Osteocyte (in vitro differentiated cells): ENCODE measurements at regions not wholly inside any gene's neighbourhood (a gene's known extent, or its start where the extent isn't known, plus 50 kb on each side); places are given as distances from the start of the nearest gene placed in this dataset.
"Not testable (repeated sequence)": the region's sequence is repeated elsewhere in the genome, so short reads cannot be mapped to it uniquely, and the experiment has no call there.

Experiments used
- DNase-seq: peaks from one replicate; pipeline ENCODE4 v3.0.0; 2021; ENCODE audit warnings: mixed read lengths; ENCODE audit not compliant: unreplicated experiment; ENCODE audit errors: extremely low spot score
- H3K27ac Mint-ChIP-seq: one replicate; pipeline ENCODE4 v1.8.0; 2021; ENCODE audit warnings: mild to moderate bottlenecking, mixed read lengths; ENCODE audit not compliant: unreplicated experiment
- H3K27me3 Mint-ChIP-seq: one replicate; pipeline ENCODE4 v1.8.0; 2021; ENCODE audit warnings: mixed read lengths; ENCODE audit not compliant: unreplicated experiment
- H3K36me3 Mint-ChIP-seq: one replicate; pipeline ENCODE4 v1.8.0; 2021; ENCODE audit warnings: mixed read lengths; ENCODE audit not compliant: unreplicated experiment
- H3K4me1 Mint-ChIP-seq: one replicate; pipeline ENCODE4 v1.8.0; 2021; ENCODE audit warnings: mixed read lengths; ENCODE audit not compliant: unreplicated experiment
- H3K4me3 Mint-ChIP-seq: one replicate; pipeline ENCODE4 v1.8.0; 2021; ENCODE audit warnings: mild to moderate bottlenecking, moderate library complexity, mixed read lengths; ENCODE audit not compliant: unreplicated experiment
- H3K9me3 Mint-ChIP-seq: one replicate; pipeline ENCODE4 v1.8.0; 2021; ENCODE audit warnings: mixed read lengths; ENCODE audit not compliant: unreplicated experiment
- CTCF ChIP-seq: fragments of 200-600 bp; sonication (generic); IDR thresholded peaks from 2 replicates; pipeline ENCODE4 v1.5.0; 2021; ENCODE audit warnings: antibody characterized with exemption, mild to moderate bottlenecking, moderate library complexity

GRCh38 chrX:506341-506740, 119.6 kb upstream of the PPP2R3B start:
- DNase-seq: no peak
- Mint-ChIP-seq H3K4me1 (no peaks in the 10 kb centered on the region), H3K36me3 (no peaks in the 10 kb centered on the region), H3K9me3 (peaks cover 8% of the 10 kb centered on the region), H3K27me3 (no peaks in the 10 kb centered on the region), H3K27ac (no peak overlapping the region), H3K4me3 (no peak overlapping the region)
- no peak for TF ChIP-seq CTCF

GRCh38 chrX:508163-508562, 121.5 kb upstream of the PPP2R3B start:
- Mint-ChIP-seq H3K27me3 (no peaks in the 10 kb centered on the region), H3K4me3 (no peak overlapping the region), H3K36me3 (no peaks in the 10 kb centered on the region), H3K9me3 (peaks cover 8% of the 10 kb centered on the region), H3K4me1 (no peaks in the 10 kb centered on the region), H3K27ac (no peak overlapping the region)
- no peak for TF ChIP-seq CTCF
- DNase-seq: no peak

- not testable (repeated sequence) for H3K27me3 Mint-ChIP-seq, DNase-seq, H3K4me1 Mint-ChIP-seq, H3K9me3 Mint-ChIP-seq, H3K27ac Mint-ChIP-seq, H3K4me3 Mint-ChIP-seq, H3K36me3 Mint-ChIP-seq
These were observed 121.8 kb upstream of the SHOX start for GRCh38 chrX:508821-509220.

GRCh38 chrX:511089-511488, 119.5 kb upstream of the SHOX start:
- not testable (repeated sequence) for DNase-seq, H3K27me3 Mint-ChIP-seq, H3K9me3 Mint-ChIP-seq, H3K27ac Mint-ChIP-seq, H3K4me3 Mint-ChIP-seq, H3K36me3 Mint-ChIP-seq, H3K4me1 Mint-ChIP-seq

GRCh38 chrX:518319-518718, 112.3 kb upstream of the SHOX start:
- no peak overlapping the region for H3K27ac Mint-ChIP-seq
- no peaks in the 10 kb centered on the region for H3K36me3 Mint-ChIP-seq

GRCh38 chrX:519741-520140, 110.8 kb upstream of the SHOX start:
- Mint-ChIP-seq H3K36me3 (no peaks in the 10 kb centered on the region), H3K27me3 (peaks cover 5% of the 10 kb centered on the region), H3K27ac (no peak overlapping the region), H3K4me3 (no peak overlapping the region), H3K9me3 (no peaks in the 10 kb centered on the region), H3K4me1 (no peaks in the 10 kb centered on the region)
- DNase-seq: no peak
- no peak for TF ChIP-seq CTCF

More at GRCh38 chrX:518319-518718, 112.3 kb upstream of the SHOX start:
- H3K4me1 Mint-ChIP-seq: no peaks in the 10 kb centered on the region
- no peak overlapping the region for H3K4me3 Mint-ChIP-seq
- H3K27me3 Mint-ChIP-seq: peaks cover 5% of the 10 kb centered on the region
- TF ChIP-seq CTCF: no peak
- H3K9me3 Mint-ChIP-seq: no peaks in the 10 kb centered on the region
- DNase-seq: no peak
